Lung (tissue), 11 donors: ENCODE measurements at regions not wholly inside any gene's neighbourhood (a gene's known extent, or its start where the extent isn't known, plus 50 kb on each side); places are given as distances from the start of the nearest gene placed in this dataset.

Experiments used
- ATAC-seq: fragments of 200-7000 bp; cut with Tn5 transposase; one replicate; pipeline ENCODE4 v1.9.1; 2020; ENCODE audit warnings: moderate number of reproducible peaks; ENCODE audit not compliant: insufficient read depth, low FRiP score
- DNase-seq, 3 donors: peaks; one replicate each; pipeline ENCODE4 v3.0.0-alpha.2; 2013 to 2017
- H3K27ac ChIP-seq, 2 donors: one replicate each; pipeline ENCODE4 v1.5.1; 2013; ENCODE audit warnings: mild to moderate bottlenecking in 2 of 2, moderate library complexity in 2 of 2, control low read depth in 1 of 2, inconsistent platforms in 1 of 2, low read depth in 1 of 2, low read length in 1 of 2
- H3K27me3 ChIP-seq, 3 donors: one replicate each; pipeline ENCODE4 v1.5.1; 2013; ENCODE audit warnings: low read length in 2 of 3; ENCODE audit not compliant: control insufficient read depth in 3 of 3, insufficient read depth in 3 of 3
- H3K36me3 ChIP-seq, 4 donors: one replicate each; pipeline ENCODE4 v1.5.1; 2013; ENCODE audit warnings: low read length in 4 of 4, mild to moderate bottlenecking in 1 of 4, moderate library complexity in 1 of 4; ENCODE audit not compliant: control insufficient read depth in 4 of 4, insufficient read depth in 4 of 4
- H3K4me1 ChIP-seq, 5 donors: one replicate each; pipeline ENCODE4 v1.5.1; 2013; ENCODE audit warnings: low read length in 5 of 5, mild to moderate bottlenecking in 2 of 5, moderate library complexity in 1 of 5; ENCODE audit not compliant: control insufficient read depth in 5 of 5, insufficient read depth in 5 of 5
- H3K4me3 ChIP-seq: one replicate; pipeline ENCODE4 v1.5.1; 2013; ENCODE audit warnings: mild to moderate bottlenecking, control low read depth, moderate library complexity
- H3K9ac ChIP-seq, 2 donors: one replicate each; pipeline ENCODE4 v1.5.1; 2013; ENCODE audit warnings: low read length in 2 of 2, control low read depth in 1 of 2; ENCODE audit not compliant: insufficient read depth in 1 of 2
- H3K9me3 ChIP-seq, 4 donors: one replicate each; pipeline ENCODE4 v1.5.1; 2013; ENCODE audit warnings: low read length in 3 of 4, mild to moderate bottlenecking in 1 of 4, moderate library complexity in 1 of 4; ENCODE audit not compliant: control insufficient read depth in 4 of 4, insufficient read depth in 3 of 4
- CTCF ChIP-seq: IDR thresholded peaks from 2 replicates; pipeline ENCODE4 v1.5.1; 2012; ENCODE audit warnings: mild to moderate bottlenecking; ENCODE audit errors: control extremely low read depth, extremely low read depth
- WGBS, 2 donors: extraction: QIAGEN DNeasy Blood & Tissue Kit; methylation state at CpG; one replicate each; pipeline ENCODE4 v1.1.7; 2013; 5-methylcytosine and 5-hydroxymethylcytosine counted together
- donor health status: control.
- donor health status: control.
- donor health status: Bipolar disorder and iron deficiency.
- donor health status: healthy.
- donor health status: DM: yes; HTN: yes; CAD: no.

- WGBS, 2 donors: 61 to 73% methylated on average over 5 of the region's 5 CpGs
- H3K9me3 ChIP-seq: no peaks in the 10 kb centered on the region
- no peak for TF ChIP-seq CTCF
- H3K36me3 ChIP-seq: no peaks in the 10 kb centered on the region
- H3K4me3 ChIP-seq: no peak overlapping the region
- H3K27ac ChIP-seq: no peak overlapping the region
- H3K9ac ChIP-seq: no peak overlapping the region
- H3K4me1 ChIP-seq: peaks cover 0 to 28% (median 2%) of the 10 kb centered on the region in 5 donors
- ATAC-seq (no peak), DNase-seq (no peak)
- no peaks in the 10 kb centered on the region for H3K27me3 ChIP-seq
These were observed 107.7 kb downstream of the BAMBI start for GRCh38 chr10:28785018-28785417.

- H3K4me1 ChIP-seq: peaks cover 0 to 28% (median 2%) of the 10 kb centered on the region in 5 donors
- ATAC-seq (no peak), DNase-seq (no peak)
- no peak for TF ChIP-seq CTCF
- no peak overlapping the region for H3K9ac ChIP-seq
- H3K36me3 ChIP-seq: no peaks in the 10 kb centered on the region
- peaks cover 0 to 2% (median 0%) of the 10 kb centered on the region in 4 donors for H3K9me3 ChIP-seq
- no peak overlapping the region for H3K27ac ChIP-seq
- H3K4me3 ChIP-seq: no peak overlapping the region
- WGBS, 2 donors: 72 to 84% methylated on average over 2 of the region's 2 CpGs
- no peaks in the 10 kb centered on the region for H3K27me3 ChIP-seq
These were observed 110.9 kb downstream of the BAMBI start for GRCh38 chr10:28788252-28788651.

GRCh38 chr10:28788762-28789161 is 111.4 kb downstream of the BAMBI start:
- no peak overlapping the region for H3K27ac ChIP-seq
- no peak overlapping the region for H3K4me3 ChIP-seq
- H3K9me3 ChIP-seq: peaks cover 0 to 2% (median 0%) of the 10 kb centered on the region in 4 donors
- no peak for ATAC-seq
- 88 to 98% methylated on average over 5 of the region's 5 CpGs for WGBS, 2 donors
- no peak for TF ChIP-seq CTCF
- no peak for DNase-seq
- no peaks in the 10 kb centered on the region for H3K27me3 ChIP-seq
- H3K36me3 ChIP-seq: no peaks in the 10 kb centered on the region
- H3K9ac ChIP-seq: no peak overlapping the region
- H3K4me1 ChIP-seq: peaks cover 0 to 26% (median 2%) of the 10 kb centered on the region in 5 donors

- no peak for DNase-seq
- TF ChIP-seq CTCF: no peak
- WGBS, 2 donors: 91 to 92% methylated on average over 8 of the region's 8 CpGs
- Histone ChIP-seq H3K9ac (no peak overlapping the region), H3K4me3 (no peak overlapping the region), H3K9me3 (peaks cover 0 to 2% (median 0%) of the 10 kb centered on the region in 4 donors), H3K4me1 (peaks cover 0 to 22% (median 2%) of the 10 kb centered on the region in 5 donors), H3K27me3 (no peaks in the 10 kb centered on the region), H3K27ac (no peak overlapping the region), H3K36me3 (no peaks in the 10 kb centered on the region)
- no peak for ATAC-seq
These were observed 112.8 kb downstream of the BAMBI start for GRCh38 chr10:28790146-28790545.
